ENCODE measurements at regions not wholly inside any gene's neighbourhood (a gene's known extent, or its start where the extent isn't known, plus 50 kb on each side); places are given as distances from the start of the nearest gene placed in this dataset.

DNA sequence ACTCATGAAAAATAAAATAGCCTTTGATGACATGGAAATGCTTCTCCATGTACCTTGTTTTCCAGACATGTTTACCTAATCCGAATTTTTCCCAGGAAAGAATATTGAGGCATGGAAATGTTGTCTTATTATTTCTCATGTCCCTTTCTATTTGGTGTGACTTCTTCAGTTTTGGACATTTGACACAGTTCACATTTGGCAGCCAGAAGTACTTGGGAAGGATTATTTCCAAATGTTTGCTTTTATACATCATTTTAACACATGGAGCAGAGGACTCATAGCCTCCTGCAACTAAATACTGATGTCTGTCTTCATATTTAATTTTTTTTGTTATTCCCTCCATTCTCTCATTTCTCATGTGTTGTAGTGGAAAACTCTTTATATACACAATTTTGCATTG, 94.3 kb downstream of the POSTN start:
- no TSS peak for BruUV-seq (replicated peaks)
- ChIA-PET POLR2A (no interaction called here), CTCF (ENCODE audit: low intra/inter-chr PET ratio, low total read pairs) (no interaction called here)
- H4K20me1 ChIP-seq (ENCODE audit: insufficient read depth, low read length), result no peaks in the 10 kb centered on the region
- in situ Hi-C loops (cut with HindIII; ENCODE audit: extremely low pct_ligation_motif_present, low pct_unique_long_range_greater_than_20kb) (no loop called here), intact Hi-C loops (cut with micrococcal nuclease; ENCODE audit: unreplicated experiment) (no loop called here)
- WGBS (ENCODE audit: low lambda C conversion rate), result 0% methylated on average over 1 of the region's 1 CpG
- H3K27ac ChIP-seq (ENCODE audit: extremely low read length, insufficient read depth, low read length), result no peak overlapping the region
- H3K27me3 ChIP-seq (ENCODE audit: control insufficient read depth in 1 of 2, insufficient read depth in 2 of 2, low read length in 2 of 2), result no peaks in the 10 kb centered on the region
- no peak for DNase-seq (ENCODE audit: low spot score)
- no peak overlapping the region for H2AFZ ChIP-seq (ENCODE audit: low read length)
- no peak overlapping the region for H3K4me2 ChIP-seq (ENCODE audit: low read depth, low read length)
- TF ChIP-seq, protein P1, sequence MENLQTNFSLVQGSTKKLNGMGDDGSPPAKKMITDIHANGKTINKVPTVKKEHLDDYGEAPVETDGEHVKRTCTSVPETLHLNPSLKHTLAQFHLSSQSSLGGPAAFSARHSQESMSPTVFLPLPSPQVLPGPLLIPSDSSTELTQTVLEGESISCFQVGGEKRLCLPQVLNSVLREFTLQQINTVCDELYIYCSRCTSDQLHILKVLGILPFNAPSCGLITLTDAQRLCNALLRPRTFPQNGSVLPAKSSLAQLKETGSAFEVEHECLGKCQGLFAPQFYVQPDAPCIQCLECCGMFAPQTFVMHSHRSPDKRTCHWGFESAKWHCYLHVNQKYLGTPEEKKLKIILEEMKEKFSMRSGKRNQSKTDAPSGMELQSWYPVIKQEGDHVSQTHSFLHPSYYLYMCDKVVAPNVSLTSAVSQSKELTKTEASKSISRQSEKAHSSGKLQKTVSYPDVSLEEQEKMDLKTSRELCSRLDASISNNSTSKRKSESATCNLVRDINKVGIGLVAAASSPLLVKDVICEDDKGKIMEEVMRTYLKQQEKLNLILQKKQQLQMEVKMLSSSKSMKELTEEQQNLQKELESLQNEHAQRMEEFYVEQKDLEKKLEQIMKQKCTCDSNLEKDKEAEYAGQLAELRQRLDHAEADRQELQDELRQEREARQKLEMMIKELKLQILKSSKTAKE (CRISPR knock-in tag; IDR thresholded peaks at IDR 0.05; ENCODE audit: borderline replicate concordance), result no peak
- TF ChIP-seq DPF2 (CRISPR knock-in tag; IDR thresholded peaks at IDR 0.05; ENCODE audit: borderline replicate concordance, low read depth) (no peak), FOSL1 (CRISPR knock-in tag; IDR thresholded peaks at IDR 0.05; ENCODE audit: borderline replicate concordance) (no peak), ZNF337 (CRISPR knock-in tag; IDR thresholded peaks at IDR 0.05; ENCODE audit: borderline replicate concordance, low read depth) (no peak), ZFP1 (CRISPR knock-in tag; IDR thresholded peaks at IDR 0.05) (no peak), MTF2 (CRISPR knock-in tag; IDR thresholded peaks at IDR 0.05; ENCODE audit: borderline replicate concordance) (no peak), ZNF431 (CRISPR knock-in tag; IDR thresholded peaks at IDR 0.05; ENCODE audit: borderline replicate concordance, low read depth) (no peak), ZNF737 (CRISPR knock-in tag; IDR thresholded peaks at IDR 0.05; ENCODE audit: borderline replicate concordance) (no peak), KLF15 (CRISPR knock-in tag; IDR thresholded peaks at IDR 0.05; ENCODE audit: borderline replicate concordance) (no peak), SMARCE1 (IDR thresholded peaks at IDR 0.05; ENCODE audit: borderline replicate concordance) (no peak), ZNF605 (CRISPR knock-in tag; IDR thresholded peaks at IDR 0.05) (no peak), ERF (CRISPR knock-in tag; IDR thresholded peaks at IDR 0.05) (no peak), MAZ (IDR thresholded peaks at IDR 0.05; ENCODE audit: borderline replicate concordance, low read depth, low read length) (no peak), MAZ (CRISPR knock-in tag; IDR thresholded peaks at IDR 0.05; ENCODE audit: low read depth) (no peak)
- TF ChIP-seq, protein P2, sequence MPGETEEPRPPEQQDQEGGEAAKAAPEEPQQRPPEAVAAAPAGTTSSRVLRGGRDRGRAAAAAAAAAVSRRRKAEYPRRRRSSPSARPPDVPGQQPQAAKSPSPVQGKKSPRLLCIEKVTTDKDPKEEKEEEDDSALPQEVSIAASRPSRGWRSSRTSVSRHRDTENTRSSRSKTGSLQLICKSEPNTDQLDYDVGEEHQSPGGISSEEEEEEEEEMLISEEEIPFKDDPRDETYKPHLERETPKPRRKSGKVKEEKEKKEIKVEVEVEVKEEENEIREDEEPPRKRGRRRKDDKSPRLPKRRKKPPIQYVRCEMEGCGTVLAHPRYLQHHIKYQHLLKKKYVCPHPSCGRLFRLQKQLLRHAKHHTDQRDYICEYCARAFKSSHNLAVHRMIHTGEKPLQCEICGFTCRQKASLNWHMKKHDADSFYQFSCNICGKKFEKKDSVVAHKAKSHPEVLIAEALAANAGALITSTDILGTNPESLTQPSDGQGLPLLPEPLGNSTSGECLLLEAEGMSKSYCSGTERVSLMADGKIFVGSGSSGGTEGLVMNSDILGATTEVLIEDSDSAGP (CRISPR knock-in tag; IDR thresholded peaks at IDR 0.05; ENCODE audit: borderline replicate concordance), result no peak
- TF ChIP-seq, protein P3, sequence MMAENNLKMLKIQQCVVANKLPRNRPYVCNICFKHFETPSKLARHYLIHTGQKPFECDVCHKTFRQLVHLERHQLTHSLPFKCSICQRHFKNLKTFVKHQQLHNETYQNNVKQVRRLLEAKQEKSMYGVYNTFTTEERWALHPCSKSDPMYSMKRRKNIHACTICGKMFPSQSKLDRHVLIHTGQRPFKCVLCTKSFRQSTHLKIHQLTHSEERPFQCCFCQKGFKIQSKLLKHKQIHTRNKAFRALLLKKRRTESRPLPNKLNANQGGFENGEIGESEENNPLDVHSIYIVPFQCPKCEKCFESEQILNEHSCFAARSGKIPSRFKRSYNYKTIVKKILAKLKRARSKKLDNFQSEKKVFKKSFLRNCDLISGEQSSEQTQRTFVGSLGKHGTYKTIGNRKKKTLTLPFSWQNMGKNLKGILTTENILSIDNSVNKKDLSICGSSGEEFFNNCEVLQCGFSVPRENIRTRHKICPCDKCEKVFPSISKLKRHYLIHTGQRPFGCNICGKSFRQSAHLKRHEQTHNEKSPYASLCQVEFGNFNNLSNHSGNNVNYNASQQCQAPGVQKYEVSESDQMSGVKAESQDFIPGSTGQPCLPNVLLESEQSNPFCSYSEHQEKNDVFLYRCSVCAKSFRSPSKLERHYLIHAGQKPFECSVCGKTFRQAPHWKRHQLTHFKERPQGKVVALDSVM (CRISPR knock-in tag; IDR thresholded peaks at IDR 0.05), result no peak
- TF ChIP-seq, protein P4, sequence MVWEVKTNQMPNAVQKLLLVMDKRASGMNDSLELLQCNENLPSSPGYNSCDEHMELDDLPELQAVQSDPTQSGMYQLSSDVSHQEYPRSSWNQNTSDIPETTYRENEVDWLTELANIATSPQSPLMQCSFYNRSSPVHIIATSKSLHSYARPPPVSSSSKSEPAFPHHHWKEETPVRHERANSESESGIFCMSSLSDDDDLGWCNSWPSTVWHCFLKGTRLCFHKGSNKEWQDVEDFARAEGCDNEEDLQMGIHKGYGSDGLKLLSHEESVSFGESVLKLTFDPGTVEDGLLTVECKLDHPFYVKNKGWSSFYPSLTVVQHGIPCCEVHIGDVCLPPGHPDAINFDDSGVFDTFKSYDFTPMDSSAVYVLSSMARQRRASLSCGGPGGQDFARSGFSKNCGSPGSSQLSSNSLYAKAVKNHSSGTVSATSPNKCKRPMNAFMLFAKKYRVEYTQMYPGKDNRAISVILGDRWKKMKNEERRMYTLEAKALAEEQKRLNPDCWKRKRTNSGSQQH (CRISPR knock-in tag; IDR thresholded peaks at IDR 0.05; ENCODE audit: low read depth), result no peak
- no peaks in the 10 kb centered on the region for H3K4me1 ChIP-seq (ENCODE audit: insufficient read depth, low read length)
- no peaks in the 10 kb centered on the region for H3K79me2 ChIP-seq (ENCODE audit: insufficient read depth, low read length)
- no peaks in the 10 kb centered on the region for H3K36me3 ChIP-seq (replicated peaks in 1 of 2; ENCODE audit: control insufficient read depth in 1 of 2, insufficient read depth in 2 of 2, low read length in 2 of 2)
- FAIRE-seq, result no peak
- no peak overlapping the region for H3K4me3 ChIP-seq (replicated peaks in 1 of 3; ENCODE audit: insufficient read depth in 1 of 3, low read depth in 2 of 3, low read length in 3 of 3)
- H3K9me3 ChIP-seq (ENCODE audit: low read length), result no peaks in the 10 kb centered on the region
- no peak for ATAC-seq
- no peak overlapping the region for H3K9ac ChIP-seq (ENCODE audit: insufficient read depth, low read depth, low read length)

All from HepG2 (cell line).